ENCODE measurements at regions not wholly inside any gene's neighbourhood (a gene's known extent, or its start where the extent isn't known, plus 50 kb on each side); places are given as distances from the start of the nearest gene placed in this dataset.

DNA sequence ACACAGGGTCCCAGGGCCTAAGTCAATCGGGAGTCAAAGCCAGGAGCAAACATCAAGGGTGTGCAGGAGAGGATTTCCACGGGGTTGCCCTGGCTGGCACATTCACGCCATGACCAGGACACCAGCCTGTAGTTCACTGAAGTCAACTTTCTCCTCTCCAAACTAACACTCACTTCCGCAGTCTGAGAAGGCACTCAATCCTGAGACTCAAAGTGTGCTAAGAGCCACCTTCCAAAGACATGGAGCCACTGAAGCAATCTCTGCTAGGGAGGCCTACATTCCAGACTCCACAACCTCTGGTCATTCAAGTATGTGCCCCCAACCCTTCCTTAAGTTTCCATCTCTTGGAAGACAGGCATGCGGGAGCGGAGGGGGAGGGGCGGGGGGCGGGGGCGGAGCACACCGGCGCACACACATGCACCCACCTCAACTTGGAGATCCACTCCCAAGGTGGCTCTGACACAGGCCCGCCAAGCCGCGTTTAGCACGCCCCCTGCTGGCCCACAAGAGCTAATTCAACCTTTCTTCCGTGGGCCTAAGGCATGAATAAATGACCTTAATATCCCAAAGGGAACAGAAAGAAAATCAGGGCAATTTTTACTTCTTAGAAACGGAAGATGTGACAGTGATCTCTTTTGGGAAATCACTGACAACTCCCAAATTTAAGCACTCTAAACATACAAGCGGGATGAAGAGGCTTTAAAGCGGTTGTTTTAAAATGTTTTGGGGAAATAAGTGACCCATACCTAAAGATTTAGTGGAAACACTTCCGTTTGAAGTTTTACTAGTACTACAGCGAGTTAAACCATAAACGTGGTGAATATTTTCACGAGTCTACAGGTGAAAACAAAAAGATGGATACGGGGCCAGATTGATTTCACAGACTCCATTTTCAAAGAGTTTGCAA is 162.5 kb upstream of the CHRNA7 start:
- peak; percentile 66 for TF ChIP-seq CTCF (IDR thresholded peaks at IDR 0.05)
- H3K4me1 Mint-ChIP-seq (ENCODE audit: unreplicated experiment) = peaks cover 12% of the 10 kb centered on the region
- H3K27ac Mint-ChIP-seq (ENCODE audit: unreplicated experiment) = no peak overlapping the region
- no peaks in the 10 kb centered on the region for H3K36me3 Mint-ChIP-seq (ENCODE audit: unreplicated experiment)
- DNase-seq (ENCODE audit: extremely low spot score, unreplicated experiment) = no peak
- peak overlapping the region; percentile 36 for H3K4me3 Mint-ChIP-seq (ENCODE audit: unreplicated experiment)
- peaks cover 9% of the 10 kb centered on the region for H3K27me3 Mint-ChIP-seq (ENCODE audit: unreplicated experiment)
- no peaks in the 10 kb centered on the region for H3K9me3 Mint-ChIP-seq (ENCODE audit: unreplicated experiment)

DNA sequence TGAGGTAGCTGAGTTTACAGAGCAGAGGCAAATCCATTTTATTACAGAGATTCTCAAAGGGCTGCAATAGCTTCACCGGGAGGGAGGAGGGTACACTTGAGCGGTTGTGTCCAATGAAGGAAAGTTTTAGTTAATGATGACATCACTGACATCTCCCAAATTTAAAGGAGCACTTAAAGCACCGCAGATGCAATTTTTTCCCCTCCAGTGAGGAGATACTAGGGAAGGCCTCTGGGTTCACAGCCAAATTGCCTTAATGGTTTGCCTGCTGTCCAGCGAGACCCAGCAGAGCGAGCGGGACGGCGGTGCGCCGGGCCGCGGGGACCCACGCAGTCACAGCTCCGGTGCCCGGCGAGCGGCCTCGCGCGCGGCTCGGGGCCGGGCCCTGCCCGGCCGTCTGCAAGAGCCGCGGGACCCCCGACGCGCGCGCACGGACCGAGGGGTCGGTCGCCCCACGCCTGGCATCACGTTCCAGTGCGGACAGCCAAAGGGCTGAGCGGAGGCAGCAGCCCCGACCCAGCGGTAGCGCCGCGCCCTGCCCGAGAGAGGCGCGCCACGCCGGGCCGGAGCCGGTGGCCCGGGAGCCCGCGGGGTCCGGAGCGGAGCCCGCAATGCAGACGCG is 160.5 kb upstream of the CHRNA7 start:
- Mint-ChIP-seq H3K4me3 (ENCODE audit: unreplicated experiment) (peak overlapping the region; percentile 73), H3K36me3 (ENCODE audit: unreplicated experiment) (no peaks in the 10 kb centered on the region), H3K27me3 (ENCODE audit: unreplicated experiment) (peaks cover 19% of the 10 kb centered on the region), H3K27ac (ENCODE audit: unreplicated experiment) (no peak overlapping the region), H3K9me3 (ENCODE audit: unreplicated experiment) (no peaks in the 10 kb centered on the region), H3K4me1 (ENCODE audit: unreplicated experiment) (peaks cover 12% of the 10 kb centered on the region)
- DNase-seq (ENCODE audit: extremely low spot score, unreplicated experiment) = no peak
- no peak for TF ChIP-seq CTCF (IDR thresholded peaks at IDR 0.05)

DNA sequence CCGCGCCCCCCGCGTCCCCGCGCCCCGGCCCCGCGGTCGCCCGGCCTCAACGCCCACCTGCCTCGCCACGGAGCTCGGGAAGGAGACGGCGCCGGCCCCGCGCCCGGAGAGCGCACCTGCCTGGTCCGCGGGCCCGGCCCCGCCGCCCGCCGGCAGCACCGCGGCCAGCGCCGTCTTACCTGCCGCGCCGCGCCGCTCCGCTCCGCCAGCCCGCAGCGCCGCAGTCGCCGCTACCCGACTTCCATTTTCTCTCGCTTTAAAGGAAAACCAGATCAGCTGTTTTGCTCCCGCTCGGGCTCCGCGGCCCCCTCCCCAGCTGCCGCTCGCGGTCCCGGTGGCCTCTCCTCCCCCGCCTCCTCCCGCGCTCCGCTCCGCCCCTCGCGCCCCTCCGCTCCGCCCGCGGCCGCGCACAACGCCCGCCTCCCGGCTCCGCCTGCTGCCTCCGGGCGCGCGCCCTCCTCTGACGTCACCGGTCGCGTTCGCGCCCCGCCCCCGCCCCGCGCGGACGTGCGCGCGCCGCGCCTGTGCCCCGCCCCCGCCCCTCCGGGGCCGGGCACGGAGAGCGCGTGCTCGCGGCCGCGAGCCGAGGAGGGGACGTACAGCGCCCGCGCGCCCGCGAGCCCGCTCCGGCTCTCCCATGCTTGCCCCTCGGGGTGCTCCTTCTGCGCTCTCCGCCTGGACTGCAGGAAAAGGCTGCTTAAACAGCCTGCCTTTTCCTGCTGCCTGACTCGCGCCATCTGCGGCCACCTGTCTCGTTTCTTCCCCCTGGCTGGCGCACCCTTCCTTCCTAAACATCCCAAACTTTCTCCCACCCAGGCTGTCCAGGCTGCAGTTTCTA is 159.8 kb upstream of the CHRNA7 start, which contains the start of gene OTUD7A:
OTUD7A (minus strand) TSS at position 346 of the 838 bp plus-strand sequence.
- no peaks in the 10 kb centered on the region for H3K36me3 Mint-ChIP-seq (ENCODE audit: unreplicated experiment)
- H3K27me3 Mint-ChIP-seq (ENCODE audit: unreplicated experiment) = peaks cover 19% of the 10 kb centered on the region
- no peak for TF ChIP-seq CTCF (IDR thresholded peaks at IDR 0.05)
- peak within 1 kb of the TSS; percentile 54 for H3K27ac Mint-ChIP-seq (ENCODE audit: unreplicated experiment)
- H3K9me3 Mint-ChIP-seq (ENCODE audit: unreplicated experiment) = no peaks in the 10 kb centered on the region
- DNase-seq (ENCODE audit: extremely low spot score, unreplicated experiment) = peak; percentile 94
- peaks cover 12% of the 10 kb centered on the region for H3K4me1 Mint-ChIP-seq (ENCODE audit: unreplicated experiment)
- peak within 1 kb of the TSS; percentile 85 for H3K4me3 Mint-ChIP-seq (ENCODE audit: unreplicated experiment)

DNA sequence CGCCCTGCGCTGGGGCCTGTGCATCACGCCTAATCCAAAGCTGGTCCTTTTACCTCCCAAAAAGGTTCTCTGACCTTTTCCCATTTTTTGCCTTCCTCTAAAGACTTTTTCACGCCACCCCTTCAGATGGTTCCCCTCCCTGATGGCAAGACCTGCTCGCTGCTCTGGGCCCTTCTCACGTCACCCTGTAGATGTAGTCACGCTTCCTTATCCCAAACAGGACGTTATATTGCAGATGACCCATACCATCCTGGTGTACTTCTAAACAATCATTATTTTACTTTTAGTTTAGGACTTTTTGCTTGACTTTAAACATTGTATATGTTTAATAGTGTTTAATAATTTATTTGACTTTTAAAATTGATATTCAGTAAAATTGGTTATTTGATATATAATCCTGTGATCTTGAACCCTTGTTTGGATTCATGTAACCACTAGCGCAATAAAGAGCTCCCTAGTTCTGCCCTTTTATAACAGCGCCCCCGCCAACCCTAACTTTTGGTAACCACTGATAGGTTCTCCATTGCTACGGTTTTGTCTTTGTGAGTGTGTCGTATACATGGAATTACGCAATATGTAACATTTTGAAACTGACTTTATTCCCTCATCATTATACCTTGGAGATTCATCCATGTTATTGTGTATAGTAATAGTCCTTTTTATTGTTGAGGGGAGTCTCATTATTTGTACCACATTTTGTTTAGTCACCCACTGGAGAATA is 159.0 kb upstream of the CHRNA7 start:
- no peak for TF ChIP-seq CTCF (IDR thresholded peaks at IDR 0.05)
- DNase-seq (ENCODE audit: extremely low spot score, unreplicated experiment) = no peak
- Mint-ChIP-seq H3K27ac (ENCODE audit: unreplicated experiment) (no peak overlapping the region), H3K27me3 (ENCODE audit: unreplicated experiment) (peaks cover 19% of the 10 kb centered on the region), H3K36me3 (ENCODE audit: unreplicated experiment) (no peaks in the 10 kb centered on the region), H3K4me1 (ENCODE audit: unreplicated experiment) (peaks cover 12% of the 10 kb centered on the region), H3K9me3 (ENCODE audit: unreplicated experiment) (no peaks in the 10 kb centered on the region), H3K4me3 (ENCODE audit: unreplicated experiment) (peak overlapping the region; percentile 85)
